ENCODE measurements at regions not wholly inside any gene's neighbourhood (a gene's known extent, or its start where the extent isn't known, plus 50 kb on each side); places are given as distances from the start of the nearest gene placed in this dataset.

DNA sequence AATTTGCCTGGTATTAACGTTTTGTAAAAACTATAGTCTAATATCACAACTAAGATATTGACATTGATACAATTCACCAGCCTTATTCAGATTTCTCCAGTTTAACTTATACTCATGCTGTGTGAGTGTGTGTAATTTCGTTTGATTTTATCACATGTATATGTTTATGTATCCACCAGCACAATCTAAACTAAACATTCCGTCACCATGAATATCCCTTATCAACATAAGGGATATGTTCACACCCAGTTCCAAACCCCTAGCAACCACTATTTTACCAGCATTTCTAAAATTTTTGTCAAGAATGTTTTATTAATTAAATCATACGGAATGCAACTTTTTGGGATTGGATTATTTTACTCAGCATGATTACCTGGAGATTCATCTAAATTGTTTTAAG lies 450.3 kb downstream of the FBXO15 start:
- TF ChIP-seq GABPA (IDR thresholded peaks at IDR 0.05 in 1 of 2, conservative IDR thresholded peaks at IDR 0.05 in 1 of 2) (no peak), CTCF (IDR thresholded peaks at IDR 0.05; ENCODE audit: low read depth, low read length, missing input control) (no peak), YY1 (IDR thresholded peaks at IDR 0.05) (no peak), NR2F2 (IDR thresholded peaks at IDR 0.05) (no peak), RAD21 (IDR thresholded peaks at IDR 0.05) (no peak), HNF4A (conservative IDR thresholded peaks at IDR 0.05) (no peak), TAF1 (conservative IDR thresholded peaks at IDR 0.05) (no peak), EGR1 (IDR thresholded peaks at IDR 0.05; ENCODE audit: low read depth in 2 of 2) (no peak), SP1 (IDR thresholded peaks at IDR 0.05) (no peak), REST (IDR thresholded peaks at IDR 0.05) (no peak)
- TF ChIP-seq, protein P1, sequence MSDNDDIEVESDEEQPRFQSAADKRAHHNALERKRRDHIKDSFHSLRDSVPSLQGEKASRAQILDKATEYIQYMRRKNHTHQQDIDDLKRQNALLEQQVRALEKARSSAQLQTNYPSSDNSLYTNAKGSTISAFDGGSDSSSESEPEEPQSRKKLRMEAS (IDR thresholded peaks at IDR 0.05) = no peak

All from liver (tissue), 3 donors.